HCT116 (cell line): ENCODE measurements at regions not wholly inside any gene's neighbourhood (a gene's known extent, or its start where the extent isn't known, plus 50 kb on each side); places are given as distances from the start of the nearest gene placed in this dataset.

ENCODE experiments used
- ATAC-seq: fragments of 200-7000 bp; cut with Tn5 transposase; 2 replicates; pipeline ENCODE4 v1.9.1; 2020; ENCODE audit warnings: mild to moderate bottlenecking, moderate library complexity
- BruUV-seq: library from RNA; stranded (reverse); fragments of 400-500 nt; replicated peaks from 2 replicates; lab custom pipeline; 2021; lab: Mats Ljungman, UMichigan
- CTCF ChIA-PET: fragments of 300-600 bp; sonication (Branson Sonifier 250); formaldehyde crosslinking; loops from one replicate; lab custom pipeline; 2021; ENCODE audit warnings: antibody characterized with exemption; lab: Charles Lee
- POLR2A ChIA-PET: fragments of 300-600, 350-600 bp; sonication (Branson Sonifier 250); formaldehyde crosslinking; loops from one replicate; lab custom pipeline; 2021; ENCODE audit warnings: antibody characterized with exemption; lab: Charles Lee
- RAD21 ChIA-PET, 2 experiments: fragments of 300-600 bp; sonication (Branson Sonifier 250); formaldehyde crosslinking; loops; one replicate each; lab custom pipeline; 2023; ENCODE audit warnings: low total read pairs in 2 of 2; ENCODE audit not compliant: uncharacterized antibody in 2 of 2, unreplicated experiment in 2 of 2, low non-redundant PET in 1 of 2; lab: Charles Lee
- DNase-seq: peaks from one replicate; pipeline ENCODE4 v3.0.0-alpha.2; 2010; ENCODE audit warnings: low read depth, low spot score
- H2AFZ ChIP-seq: fragments of 200-600 bp; shearing (Covaris generic), sonication (generic); 2 replicates; pipeline ENCODE4 v1.6.1; 2017; ENCODE audit warnings: low read depth, mixed run types, mixed read lengths, antibody characterized with exemption, low read length; ENCODE audit not compliant: poor library complexity, severe bottlenecking
- H3K27ac ChIP-seq: 2 replicates; pipeline ENCODE4 v1.5.1; 2012; ENCODE audit warnings: low read depth, low read length
- H3K27me3 ChIP-seq: fragments of 200-600 bp; sonication (generic); 2 replicates; pipeline ENCODE4 v1.6.1; 2016; ENCODE audit warnings: mixed run types, low read length, mixed read lengths; ENCODE audit not compliant: insufficient read depth
- H3K36me3 ChIP-seq, 2 experiments: fragments of 200-500 bp in 1 of 2; fragments of 200-600 bp in 1 of 2; sonication (Bioruptor generic) in 1 of 2; sonication (generic) in 1 of 2; 2 replicates each; pipeline versions ENCODE4 v1.5.1 to v1.6.1; 2014 to 2016; ENCODE audit warnings: low read length in 2 of 2, inconsistent platforms in 1 of 2, mixed read lengths in 1 of 2, mixed run types in 1 of 2; ENCODE audit not compliant: insufficient read depth in 2 of 2, control insufficient read depth in 1 of 2
- H3K4me1 ChIP-seq, 2 experiments: fragments of 200-600 bp in 1 of 2; sonication (generic) in 1 of 2; 2 replicates each; pipeline versions ENCODE4 v1.5.1 to v1.6.1; 2012 to 2017; ENCODE audit warnings: low read length in 2 of 2, inconsistent platforms in 1 of 2, mild to moderate bottlenecking in 1 of 2, mixed read lengths in 1 of 2, mixed run types in 1 of 2, moderate library complexity in 1 of 2; ENCODE audit not compliant: insufficient read depth in 2 of 2, control insufficient read depth in 1 of 2
- H3K4me2 ChIP-seq: fragments of 200-600 bp; sonication (generic); 2 replicates; pipeline ENCODE4 v1.6.1; 2017; ENCODE audit warnings: mixed run types, low read length, mixed read lengths
- H3K4me3 ChIP-seq, 2 experiments: fragments of 200-600 bp in 1 of 2; sonication (generic) in 1 of 2; replicated peaks in 1 of 2; 2 replicates each; pipeline ENCODE4 v1.5.1; 2011 to 2016; ENCODE audit warnings: low read length in 2 of 2, control low read depth in 1 of 2, low read depth in 1 of 2, mild to moderate bottlenecking in 1 of 2, mixed read lengths in 1 of 2, mixed run types in 1 of 2
- H3K79me2 ChIP-seq: fragments of 200-600 bp; sonication (generic); 2 replicates; pipeline ENCODE4 v1.6.1; 2017; ENCODE audit warnings: mild to moderate bottlenecking, mixed run types, low read length, moderate library complexity, mixed read lengths; ENCODE audit not compliant: insufficient read depth
- H3K9ac ChIP-seq: fragments of 200-600 bp; sonication (generic); 2 replicates; pipeline ENCODE4 v1.6.1; 2016; ENCODE audit warnings: low read length, mixed read lengths
- H3K9me2 ChIP-seq: fragments of 200-600 bp; sonication (generic), shearing (Covaris generic); 2 replicates; pipeline ENCODE4 v1.6.1; 2017; ENCODE audit warnings: mixed run types, mild to moderate bottlenecking, moderate library complexity; ENCODE audit not compliant: insufficient read depth
- H3K9me3 ChIP-seq, 2 experiments: fragments of 200-500 bp in 1 of 2; fragments of 200-600 bp in 1 of 2; sonication (Bioruptor generic) in 1 of 2; sonication (generic) in 1 of 2; 2 replicates each; pipeline ENCODE4 v1.6.1; 2014 to 2017; ENCODE audit warnings: low read length in 2 of 2, mixed read lengths in 2 of 2, inconsistent platforms in 1 of 2, low read depth in 1 of 2, mild to moderate bottlenecking in 1 of 2, mixed run types in 1 of 2, moderate library complexity in 1 of 2; ENCODE audit not compliant: control insufficient read depth in 1 of 2, insufficient read depth in 1 of 2
- H4K20me1 ChIP-seq: fragments of 200-600 bp; sonication (generic), shearing (Covaris generic); 2 replicates; pipeline ENCODE4 v1.6.1; 2017; ENCODE audit warnings: mixed run types, mild to moderate bottlenecking, moderate library complexity; ENCODE audit not compliant: insufficient read depth
- CBX3 ChIP-seq: IDR thresholded peaks from 2 replicates; pipeline ENCODE4 v1.6.1; 2012; ENCODE audit warnings: low read depth
- CEBPB ChIP-seq: IDR thresholded peaks from 2 replicates; pipeline ENCODE4 v1.6.1; 2012; ENCODE audit warnings: low read depth
- CTCF ChIP-seq, 3 experiments: fragments of 200-600 bp in 1 of 3; sonication (generic) in 1 of 3; IDR thresholded peaks in 2 of 3; conservative IDR thresholded peaks in 1 of 3; 2 replicates each; pipeline ENCODE4 v1.5.1; 2012 to 2017; ENCODE audit warnings: low read depth in 2 of 3, low read length in 2 of 3, antibody characterized with exemption in 1 of 3, borderline replicate concordance in 1 of 3, control low read depth in 1 of 3, mild to moderate bottlenecking in 1 of 3, mixed read lengths in 1 of 3, mixed run types in 1 of 3, moderate library complexity in 1 of 3; ENCODE audit not compliant: insufficient read depth in 1 of 3
- EGR1 ChIP-seq: IDR thresholded peaks from 2 replicates; pipeline ENCODE4 v1.6.1; 2012; ENCODE audit warnings: low read depth
- FOSL1 ChIP-seq: IDR thresholded peaks from 2 replicates; pipeline ENCODE4 v1.6.1; 2012; ENCODE audit warnings: low read depth
- JUND ChIP-seq: IDR thresholded peaks from 2 replicates; pipeline ENCODE4 v1.6.1; 2012
- POLR2A ChIP-seq: IDR thresholded peaks from 2 replicates; pipeline ENCODE4 v1.7.0; 2011; ENCODE audit warnings: borderline replicate concordance; ENCODE audit not compliant: insufficient read depth, insufficient read length; ENCODE audit errors: extremely low read depth
- POLR2AphosphoS5 ChIP-seq: IDR thresholded peaks from 2 replicates; pipeline ENCODE4 v1.6.1; 2011; ENCODE audit warnings: mild to moderate bottlenecking, low read depth, low read length, moderate library complexity
- RAD21 ChIP-seq: IDR thresholded peaks from 2 replicates; pipeline ENCODE4 v1.6.1; 2012; ENCODE audit warnings: low read depth, mild to moderate bottlenecking
- SIN3A ChIP-seq: IDR thresholded peaks from 2 replicates; pipeline ENCODE4 v1.6.1; 2012; ENCODE audit warnings: low read depth
- SRF ChIP-seq: IDR thresholded peaks from 2 replicates; pipeline ENCODE4 v1.6.1; 2012; ENCODE audit warnings: low read depth
- TCF7L2 ChIP-seq: IDR thresholded peaks from 2 replicates; pipeline ENCODE4 v1.7.0; 2011; ENCODE audit warnings: borderline replicate concordance, inconsistent platforms; ENCODE audit not compliant: insufficient read depth, insufficient read length; ENCODE audit errors: extremely low read depth
- YY1 ChIP-seq: IDR thresholded peaks from 2 replicates; pipeline ENCODE4 v1.6.1; 2011; ENCODE audit warnings: low read length, low read depth, moderate library complexity, mild to moderate bottlenecking; ENCODE audit not compliant: insufficient replicate concordance; ENCODE audit errors: extremely low read depth
- ZFX ChIP-seq: fragments of 450-650 bp; IDR thresholded peaks from 2 replicates; pipeline ENCODE4 v1.6.1; 2017
- ZNF274 ChIP-seq: fragments of 200-500 bp; sonication (Bioruptor generic); IDR thresholded peaks from 2 replicates; pipeline ENCODE4 v1.6.1; 2014; ENCODE audit warnings: mild to moderate bottlenecking, low read depth, low read length, inconsistent platforms
- intact Hi-C: fragments of 100-400 bp; cut with micrococcal nuclease; formaldehyde crosslinking; loops from 2 replicates; pipeline ENCODE4 v1.10.0; 2022
- TF ChIP-seq, protein P1 (sequence below): IDR thresholded peaks from 2 replicates; pipeline ENCODE4 v1.6.1; 2012
- TF ChIP-seq, protein P2 (sequence below): IDR thresholded peaks from 2 replicates; pipeline ENCODE4 v1.6.1; 2011; ENCODE audit warnings: mild to moderate bottlenecking, low read length, moderate library complexity; ENCODE audit not compliant: insufficient replicate concordance; ENCODE audit errors: extremely low read depth
- TF ChIP-seq, protein P3 (sequence below): IDR thresholded peaks from 2 replicates; pipeline ENCODE4 v1.6.1; 2012

DNA sequence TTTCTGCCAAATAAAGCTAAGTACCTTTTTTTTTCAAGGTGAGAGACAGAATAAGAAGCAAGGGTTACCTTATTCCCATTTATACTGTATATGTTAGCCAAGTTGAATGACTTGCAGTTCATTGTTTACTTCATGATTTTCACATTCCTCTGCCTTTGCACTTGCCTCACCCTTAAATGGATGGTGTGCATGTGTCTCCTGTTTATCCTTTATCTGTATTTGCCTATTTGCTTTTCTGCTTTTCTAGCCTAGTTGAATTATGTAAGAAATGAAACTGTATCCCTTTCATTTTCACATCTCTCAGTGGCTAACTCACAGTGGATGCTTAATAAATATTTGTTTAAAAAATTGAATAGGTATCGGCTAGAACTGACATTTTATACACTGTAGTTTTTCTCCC is 200.8 kb upstream of the ST8SIA4 start (continued):
- TF ChIP-seq POLR2A = no peak
- TF ChIP-seq, protein P1, sequence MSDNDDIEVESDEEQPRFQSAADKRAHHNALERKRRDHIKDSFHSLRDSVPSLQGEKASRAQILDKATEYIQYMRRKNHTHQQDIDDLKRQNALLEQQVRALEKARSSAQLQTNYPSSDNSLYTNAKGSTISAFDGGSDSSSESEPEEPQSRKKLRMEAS = no peak
- TF ChIP-seq ZFX = no peak
- no peak for TF ChIP-seq POLR2AphosphoS5
- no peak for TF ChIP-seq SRF
- TF ChIP-seq YY1 = no peak
- no peak for TF ChIP-seq JUND
- TF ChIP-seq RAD21 = no peak

DNA sequence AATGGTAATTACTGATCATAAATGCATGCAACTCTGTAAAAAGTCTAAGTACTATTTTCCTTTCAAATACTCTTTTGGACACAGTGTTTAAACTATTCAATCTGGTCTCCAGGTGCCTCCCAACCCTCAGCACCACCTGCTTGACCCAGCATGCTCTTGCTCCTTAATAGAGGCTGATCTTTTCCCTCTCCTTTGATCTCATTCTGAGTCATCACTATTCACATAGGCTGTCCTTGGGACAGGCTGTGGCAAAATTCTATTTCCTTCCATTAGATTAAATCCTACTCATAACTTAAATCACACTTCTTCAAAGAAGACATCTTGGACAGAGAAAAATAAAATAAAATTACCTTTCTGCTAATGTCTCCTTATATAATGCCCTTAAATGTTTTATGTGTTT is 199.4 kb upstream of the ST8SIA4 start:
- no peak overlapping the region for H3K27ac ChIP-seq
- no peaks in the 10 kb centered on the region for H3K9me3 ChIP-seq
- peak overlapping the region; percentile 22 for H2AFZ ChIP-seq
- TF ChIP-seq SIN3A (no peak), CBX3 (0 out of 2 replicates have a peak, but pooled peaks have one; percentile 26), POLR2A (no peak), JUND (no peak), ZNF274 (no peak), CEBPB (no peak), CTCF (IDR thresholded peaks at IDR 0.05 in 2 of 3, conservative IDR thresholded peaks at IDR 0.05 in 1 of 3; ENCODE audit: borderline replicate concordance in 1 of 3, insufficient read depth in 1 of 3, low read depth in 2 of 3, low read length in 2 of 3) (no peak), EGR1 (no peak), FOSL1 (peak; percentile 34; the same call in 1 of the 2 replicates), RAD21 (no peak), TCF7L2 (peak; percentile 98)
- TF ChIP-seq, protein P2, sequence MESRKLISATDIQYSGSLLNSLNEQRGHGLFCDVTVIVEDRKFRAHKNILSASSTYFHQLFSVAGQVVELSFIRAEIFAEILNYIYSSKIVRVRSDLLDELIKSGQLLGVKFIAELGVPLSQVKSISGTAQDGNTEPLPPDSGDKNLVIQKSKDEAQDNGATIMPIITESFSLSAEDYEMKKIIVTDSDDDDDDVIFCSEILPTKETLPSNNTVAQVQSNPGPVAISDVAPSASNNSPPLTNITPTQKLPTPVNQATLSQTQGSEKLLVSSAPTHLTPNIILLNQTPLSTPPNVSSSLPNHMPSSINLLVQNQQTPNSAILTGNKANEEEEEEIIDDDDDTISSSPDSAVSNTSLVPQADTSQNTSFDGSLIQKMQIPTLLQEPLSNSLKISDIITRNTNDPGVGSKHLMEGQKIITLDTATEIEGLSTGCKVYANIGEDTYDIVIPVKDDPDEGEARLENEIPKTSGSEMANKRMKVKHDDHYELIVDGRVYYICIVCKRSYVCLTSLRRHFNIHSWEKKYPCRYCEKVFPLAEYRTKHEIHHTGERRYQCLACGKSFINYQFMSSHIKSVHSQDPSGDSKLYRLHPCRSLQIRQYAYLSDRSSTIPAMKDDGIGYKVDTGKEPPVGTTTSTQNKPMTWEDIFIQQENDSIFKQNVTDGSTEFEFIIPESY = no peak
- TF ChIP-seq, protein P3, sequence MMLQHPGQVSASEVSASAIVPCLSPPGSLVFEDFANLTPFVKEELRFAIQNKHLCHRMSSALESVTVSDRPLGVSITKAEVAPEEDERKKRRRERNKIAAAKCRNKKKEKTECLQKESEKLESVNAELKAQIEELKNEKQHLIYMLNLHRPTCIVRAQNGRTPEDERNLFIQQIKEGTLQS = no peak
- TF ChIP-seq, protein P1 = peak; percentile 21; the same call in 1 of the 2 replicates
- no TSS peak for BruUV-seq
- no peaks in the 10 kb centered on the region for H3K9me2 ChIP-seq
- ChIA-PET RAD21 (no interaction called here), POLR2A (no interaction called here), CTCF (no interaction called here)
- peak; percentile 83 for ATAC-seq
- H3K79me2 ChIP-seq = no peaks in the 10 kb centered on the region
- no peaks in the 10 kb centered on the region for H4K20me1 ChIP-seq
- no peak overlapping the region for H3K9ac ChIP-seq
- H3K36me3 ChIP-seq = no peaks in the 10 kb centered on the region
- intact Hi-C loops = no loop called here
- H3K27me3 ChIP-seq = no peaks in the 10 kb centered on the region
- H3K4me2 ChIP-seq = peak overlapping the region; percentile 20; the same call in 1 of the 2 replicates
- DNase-seq = peak; percentile 15
- peaks cover 0 to 7% of the 10 kb centered on the region in 2 experiments; a peak in 2 of 4 replicates for H3K4me1 ChIP-seq
- H3K4me3 ChIP-seq = no peak overlapping the region
